Keratinocyte (primary cell): ENCODE measurements at regions not wholly inside any gene's neighbourhood (a gene's known extent, or its start where the extent isn't known, plus 50 kb on each side); places are given as distances from the start of the nearest gene placed in this dataset.

Experiments
- DNase-seq: peaks from one replicate; pipeline ENCODE4 v3.0.0-alpha.2; 2011; ENCODE audit warnings: low read depth, missing footprints, low spot score
- FAIRE-seq: peaks from 2 replicates; lab custom pipeline; 2011; peaks lifted over from hg19 to GRCh38; lab: Jason Lieb, UNC
- H2AFZ ChIP-seq: 2 replicates; pipeline ENCODE4 v1.6.0; 2012; ENCODE audit warnings: low read length, control low read depth, inconsistent platforms; ENCODE audit not compliant: control insufficient read depth
- H3K27ac ChIP-seq: 2 replicates; pipeline ENCODE4 v1.5.1; 2011; ENCODE audit warnings: low read length; ENCODE audit not compliant: control insufficient read depth, insufficient read depth
- H3K27me3 ChIP-seq: 3 replicates; pipeline ENCODE4 v1.6.0; 2011; ENCODE audit warnings: low read length; ENCODE audit not compliant: control insufficient read depth, insufficient read depth; ENCODE audit errors: extremely low read depth
- H3K36me3 ChIP-seq, 2 experiments: 2 replicates in 1 of 2; 3 replicates in 1 of 2; pipeline ENCODE4 v1.5.1; 2011; ENCODE audit warnings: low read length in 2 of 2, mild to moderate bottlenecking in 1 of 2; ENCODE audit not compliant: control insufficient read depth in 2 of 2, insufficient read depth in 2 of 2; ENCODE audit errors: extremely low read depth in 1 of 2
- H3K4me1 ChIP-seq: 3 replicates; pipeline ENCODE4 v1.5.1; 2011; ENCODE audit warnings: low read length; ENCODE audit not compliant: control insufficient read depth, insufficient read depth; ENCODE audit errors: extremely low read depth
- H3K4me2 ChIP-seq: 3 replicates; pipeline ENCODE4 v1.6.0; 2011; ENCODE audit warnings: low read depth, low read length; ENCODE audit not compliant: control insufficient read depth, insufficient read depth; ENCODE audit errors: extremely low read depth
- H3K4me3 ChIP-seq, 3 experiments: fragments of 200-600 bp in 1 of 3; sonication (generic) in 1 of 3; 2 replicates in 2 of 3; 3 replicates in 1 of 3; pipeline ENCODE4 v1.5.1; 2011 to 2016; ENCODE audit warnings: low read length in 3 of 3, mild to moderate bottlenecking in 3 of 3, control low read depth in 2 of 3, inconsistent platforms in 1 of 3, low read depth in 1 of 3, mixed read lengths in 1 of 3, mixed run types in 1 of 3, moderate library complexity in 1 of 3; ENCODE audit not compliant: control insufficient read depth in 2 of 3, insufficient read depth in 2 of 3; ENCODE audit errors: extremely low read depth in 1 of 3
- H3K79me2 ChIP-seq: 2 replicates; pipeline ENCODE4 v1.6.0; 2012; ENCODE audit warnings: low read length; ENCODE audit not compliant: control insufficient read depth, insufficient read depth
- H3K9ac ChIP-seq: 3 replicates; pipeline ENCODE4 v1.6.0; 2011; ENCODE audit warnings: low read length; ENCODE audit not compliant: control insufficient read depth, insufficient read depth; ENCODE audit errors: extremely low read depth
- H3K9me1 ChIP-seq: 3 replicates; pipeline ENCODE4 v1.6.0; 2011; ENCODE audit warnings: low read length; ENCODE audit not compliant: control insufficient read depth, insufficient read depth; ENCODE audit errors: extremely low read depth
- H3K9me3 ChIP-seq: 2 replicates; pipeline ENCODE4 v1.5.1; 2012; ENCODE audit warnings: low read depth, low read length; ENCODE audit not compliant: control insufficient read depth
- H4K20me1 ChIP-seq: 3 replicates; pipeline ENCODE4 v1.6.0; 2011; ENCODE audit warnings: low read length; ENCODE audit not compliant: control insufficient read depth, insufficient read depth; ENCODE audit errors: extremely low read depth
- EZH2 ChIP-seq: IDR thresholded peaks from one replicate; pipeline ENCODE4 v1.6.1; 2012; ENCODE audit warnings: inconsistent platforms, mild to moderate bottlenecking, low read length, moderate library complexity
- dilution Hi-C: fragments of 300-500 bp; cut with MboI; formaldehyde crosslinking; loops from one replicate; pipeline ENCODE4 v1.7.0; 2020; ENCODE audit warnings: low sequenced_read_pairs; ENCODE audit not compliant: extremely low pct_ligation_motif_present
- TF ChIP-seq, protein P1 (sequence below), 3 experiments: IDR thresholded peaks in 1 of 3; conservative IDR thresholded peaks in 1 of 3; optimal IDR thresholded peaks in 1 of 3; 2 replicates in 2 of 3; 3 replicates in 1 of 3; pipeline versions ENCODE3 to v1.5.1; 2011; ENCODE audit warnings: low read length in 3 of 3, mild to moderate bottlenecking in 3 of 3, moderate library complexity in 2 of 3, control low read depth in 1 of 3, inconsistent platforms in 1 of 3; ENCODE audit not compliant: insufficient read depth in 2 of 3; ENCODE audit errors: extremely low read depth in 1 of 3

DNA sequence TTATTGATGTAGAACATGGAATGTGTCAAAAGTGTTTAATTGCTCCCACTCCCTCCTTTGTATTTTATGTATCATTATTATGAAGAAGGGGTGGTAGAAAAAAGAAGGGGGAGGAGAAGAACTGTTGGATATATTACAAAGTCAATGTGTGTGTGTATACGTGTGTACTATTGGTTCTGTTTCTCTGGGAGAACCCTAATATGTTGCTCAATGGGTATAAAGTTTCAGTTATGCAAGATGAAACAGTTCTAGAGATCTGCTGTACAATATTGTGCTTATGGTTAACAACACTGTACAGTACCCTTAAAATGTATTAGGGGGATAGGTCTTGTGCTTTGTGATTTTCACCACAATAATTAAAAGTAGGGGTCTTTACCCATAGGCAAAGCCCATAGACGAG, 58.1 kb upstream of the ZC3H15 start:
- FAIRE-seq: no peak
- TF ChIP-seq, protein P1, sequence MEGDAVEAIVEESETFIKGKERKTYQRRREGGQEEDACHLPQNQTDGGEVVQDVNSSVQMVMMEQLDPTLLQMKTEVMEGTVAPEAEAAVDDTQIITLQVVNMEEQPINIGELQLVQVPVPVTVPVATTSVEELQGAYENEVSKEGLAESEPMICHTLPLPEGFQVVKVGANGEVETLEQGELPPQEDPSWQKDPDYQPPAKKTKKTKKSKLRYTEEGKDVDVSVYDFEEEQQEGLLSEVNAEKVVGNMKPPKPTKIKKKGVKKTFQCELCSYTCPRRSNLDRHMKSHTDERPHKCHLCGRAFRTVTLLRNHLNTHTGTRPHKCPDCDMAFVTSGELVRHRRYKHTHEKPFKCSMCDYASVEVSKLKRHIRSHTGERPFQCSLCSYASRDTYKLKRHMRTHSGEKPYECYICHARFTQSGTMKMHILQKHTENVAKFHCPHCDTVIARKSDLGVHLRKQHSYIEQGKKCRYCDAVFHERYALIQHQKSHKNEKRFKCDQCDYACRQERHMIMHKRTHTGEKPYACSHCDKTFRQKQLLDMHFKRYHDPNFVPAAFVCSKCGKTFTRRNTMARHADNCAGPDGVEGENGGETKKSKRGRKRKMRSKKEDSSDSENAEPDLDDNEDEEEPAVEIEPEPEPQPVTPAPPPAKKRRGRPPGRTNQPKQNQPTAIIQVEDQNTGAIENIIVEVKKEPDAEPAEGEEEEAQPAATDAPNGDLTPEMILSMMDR (optimal IDR thresholded peaks at IDR 0.05 in 1 of 3, IDR thresholded peaks at IDR 0.05 in 1 of 3, conservative IDR thresholded peaks at IDR 0.05 in 1 of 3; ENCODE audit: extremely low read depth in 1 of 3, insufficient read depth in 2 of 3, low read length in 3 of 3): no peak
- no peak for TF ChIP-seq EZH2
- dilution Hi-C loops: no loop called here
- no peaks in the 10 kb centered on the region for H3K4me1 ChIP-seq
- H3K4me2 ChIP-seq: no peak overlapping the region
- no peak overlapping the region for H3K9ac ChIP-seq
- no peaks in the 10 kb centered on the region for H3K9me1 ChIP-seq
- no peaks in the 10 kb centered on the region for H3K36me3 ChIP-seq
- H3K9me3 ChIP-seq: no peaks in the 10 kb centered on the region
- no peak for DNase-seq
- no peaks in the 10 kb centered on the region for H4K20me1 ChIP-seq
- H3K27me3 ChIP-seq: no peaks in the 10 kb centered on the region
- no peak overlapping the region for H2AFZ ChIP-seq
- H3K79me2 ChIP-seq: no peaks in the 10 kb centered on the region
- H3K27ac ChIP-seq: no peak overlapping the region
- H3K4me3 ChIP-seq: no peak overlapping the region

DNA sequence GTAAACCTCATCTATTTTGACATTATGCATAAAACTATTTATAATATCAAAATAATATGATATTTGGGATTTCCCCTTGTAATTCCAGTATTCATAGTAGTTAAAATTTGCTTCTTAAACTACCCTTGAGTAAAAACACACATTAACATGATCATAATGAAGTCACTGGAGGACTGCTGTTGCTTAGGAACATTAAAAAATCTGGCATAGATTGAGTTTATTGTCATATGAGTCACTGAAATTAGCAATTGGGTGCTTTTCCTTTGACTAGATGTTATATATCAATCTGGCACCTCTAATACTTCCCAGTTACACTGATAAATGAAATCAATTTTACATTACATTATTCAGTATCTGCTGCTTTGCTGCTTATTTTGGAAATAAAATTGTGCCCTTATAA, 57.0 kb upstream of the ZC3H15 start:
- no peak for FAIRE-seq
- no peak overlapping the region for H3K9ac ChIP-seq

More for the DNA sequence above, 57.0 kb upstream of the ZC3H15 start:
- no peaks in the 10 kb centered on the region for H3K36me3 ChIP-seq
- H3K27me3 ChIP-seq: no peaks in the 10 kb centered on the region
- no peaks in the 10 kb centered on the region for H3K79me2 ChIP-seq
- no peak overlapping the region for H3K27ac ChIP-seq
- no peak overlapping the region for H3K4me3 ChIP-seq
- no peaks in the 10 kb centered on the region for H3K9me3 ChIP-seq
- no peaks in the 10 kb centered on the region for H4K20me1 ChIP-seq
- TF ChIP-seq, protein P1 (optimal IDR thresholded peaks at IDR 0.05 in 1 of 3, IDR thresholded peaks at IDR 0.05 in 1 of 3, conservative IDR thresholded peaks at IDR 0.05 in 1 of 3; ENCODE audit: extremely low read depth in 1 of 3, insufficient read depth in 2 of 3, low read length in 3 of 3): no peak
- no peak for TF ChIP-seq EZH2
- no peak for DNase-seq
- no peak overlapping the region for H3K4me2 ChIP-seq
- no peaks in the 10 kb centered on the region for H3K4me1 ChIP-seq
- no peak overlapping the region for H2AFZ ChIP-seq
- dilution Hi-C loops: no loop called here
- no peaks in the 10 kb centered on the region for H3K9me1 ChIP-seq
